ENCODE measurements at regions not wholly inside any gene's neighbourhood (a gene's known extent, or its start where the extent isn't known, plus 50 kb on each side); places are given as distances from the start of the nearest gene placed in this dataset.
A peak's percentile ranks its signal among the peaks of the same experiment; 100 is the strongest.

- WGBS, 2 experiments (ENCODE audit: low coverage in 1 of 2, low lambda C conversion rate in 2 of 2, missing lambda C conversion rate in 2 of 2), result 0 to 10% methylated on average over 1 of the region's 1 CpG
- H3K27ac ChIP-seq, result no peak overlapping the region
- no peak overlapping the region for H3K4me3 ChIP-seq
- no peak for TF ChIP-seq EZH2 (IDR thresholded peaks at IDR 0.05; ENCODE audit: insufficient read depth, poor library complexity, severe bottlenecking)
- TF ChIP-seq EZH2phosphoT487 (IDR thresholded peaks at IDR 0.05; ENCODE audit: insufficient read depth, low read depth), result no peak
- H3K9me2 ChIP-seq (ENCODE audit: insufficient read depth), result no peaks in the 10 kb centered on the region
- H3K36me3 ChIP-seq (ENCODE audit: low read depth), result no peaks in the 10 kb centered on the region
- in situ Hi-C loops (cut with MboI), result no loop called here
- H3K4me2 ChIP-seq (ENCODE audit: unreplicated experiment), result no peak overlapping the region
- H3K9me3 ChIP-seq (ENCODE audit: low read depth), result no peaks in the 10 kb centered on the region
- H4K20me1 ChIP-seq (ENCODE audit: insufficient read depth), result no peaks in the 10 kb centered on the region
- no peaks in the 10 kb centered on the region for H3K79me2 ChIP-seq (ENCODE audit: insufficient read depth)
- H3K9ac ChIP-seq, result no peak overlapping the region
- no peaks in the 10 kb centered on the region for H3K4me1 ChIP-seq (ENCODE audit: insufficient read depth)
- no peak overlapping the region for H2AFZ ChIP-seq
- DNase-seq, result no peak
- no peaks in the 10 kb centered on the region for H3K27me3 ChIP-seq (replicated peaks; ENCODE audit: insufficient read depth)
- no peaks in the 10 kb centered on the region for H3F3A ChIP-seq (ENCODE audit: insufficient read depth)
Observed at GRCh38 chr2:103804013-103804412, 1042.2 kb downstream of the TMEM182 start.

- Histone ChIP-seq H3K36me3 (ENCODE audit: low read depth) (no peaks in the 10 kb centered on the region), H3K4me2 (ENCODE audit: unreplicated experiment) (no peak overlapping the region), H3K9me2 (ENCODE audit: insufficient read depth) (no peaks in the 10 kb centered on the region), H3K9ac (no peak overlapping the region), H3K4me3 (no peak overlapping the region), H3K9me3 (ENCODE audit: low read depth) (no peaks in the 10 kb centered on the region), H4K20me1 (ENCODE audit: insufficient read depth) (no peaks in the 10 kb centered on the region), H2AFZ (no peak overlapping the region), H3F3A (ENCODE audit: insufficient read depth) (no peaks in the 10 kb centered on the region), H3K4me1 (ENCODE audit: insufficient read depth) (no peaks in the 10 kb centered on the region), H3K27ac (no peak overlapping the region), H3K79me2 (ENCODE audit: insufficient read depth) (no peaks in the 10 kb centered on the region), H3K27me3 (replicated peaks; ENCODE audit: insufficient read depth) (no peaks in the 10 kb centered on the region)
- WGBS, 2 experiments (ENCODE audit: low coverage in 1 of 2, low lambda C conversion rate in 2 of 2, missing lambda C conversion rate in 2 of 2), result 40 to 56% methylated on average over 3 of the region's 3 CpGs
- TF ChIP-seq EZH2phosphoT487 (IDR thresholded peaks at IDR 0.05; ENCODE audit: insufficient read depth, low read depth) (no peak), EZH2 (IDR thresholded peaks at IDR 0.05; ENCODE audit: insufficient read depth, poor library complexity, severe bottlenecking) (no peak)
- DNase-seq, result no peak
- in situ Hi-C loops (cut with MboI), result no loop called here
Observed at GRCh38 chr2:103805746-103806145, 1043.9 kb downstream of the TMEM182 start.

- H3K36me3 ChIP-seq (ENCODE audit: low read depth), result no peaks in the 10 kb centered on the region
- DNase-seq, result no peak
- WGBS, 2 experiments (ENCODE audit: low coverage in 1 of 2, low lambda C conversion rate in 2 of 2, missing lambda C conversion rate in 2 of 2), result 49 to 53% methylated on average over 8 of the region's 8 CpGs
- H3K9ac ChIP-seq, result no peak overlapping the region
- no peak overlapping the region for H3K4me2 ChIP-seq (ENCODE audit: unreplicated experiment)
- no peaks in the 10 kb centered on the region for H3F3A ChIP-seq (ENCODE audit: insufficient read depth)
- no peak overlapping the region for H3K27ac ChIP-seq
- in situ Hi-C loops (cut with MboI), result no loop called here
- no peak overlapping the region for H3K4me3 ChIP-seq
- H3K27me3 ChIP-seq (replicated peaks; ENCODE audit: insufficient read depth), result no peaks in the 10 kb centered on the region
- H3K9me3 ChIP-seq (ENCODE audit: low read depth), result no peaks in the 10 kb centered on the region
- no peaks in the 10 kb centered on the region for H3K4me1 ChIP-seq (ENCODE audit: insufficient read depth)
- H3K9me2 ChIP-seq (ENCODE audit: insufficient read depth), result no peaks in the 10 kb centered on the region
- no peak for TF ChIP-seq EZH2 (IDR thresholded peaks at IDR 0.05; ENCODE audit: insufficient read depth, poor library complexity, severe bottlenecking)
- TF ChIP-seq EZH2phosphoT487 (IDR thresholded peaks at IDR 0.05; ENCODE audit: insufficient read depth, low read depth), result no peak
- no peaks in the 10 kb centered on the region for H4K20me1 ChIP-seq (ENCODE audit: insufficient read depth)
- H3K79me2 ChIP-seq (ENCODE audit: insufficient read depth), result no peaks in the 10 kb centered on the region
- no peak overlapping the region for H2AFZ ChIP-seq
Observed at GRCh38 chr2:103808814-103809213, 1045.1 kb upstream of the POU3F3 start.

GRCh38 chr2:103809415-103809814 is 1044.5 kb upstream of the POU3F3 start:
- H3K4me3 ChIP-seq, result no peak overlapping the region
- no peaks in the 10 kb centered on the region for H3K36me3 ChIP-seq (ENCODE audit: low read depth)
- no peaks in the 10 kb centered on the region for H3F3A ChIP-seq (ENCODE audit: insufficient read depth)
- 20 to 39% methylated on average over 3 to 7 of the region's 7 CpGs for WGBS, 2 experiments (ENCODE audit: low coverage in 1 of 2, low lambda C conversion rate in 2 of 2, missing lambda C conversion rate in 2 of 2)
- no peak for DNase-seq
- no peaks in the 10 kb centered on the region for H3K79me2 ChIP-seq (ENCODE audit: insufficient read depth)
- no peak overlapping the region for H3K4me2 ChIP-seq (ENCODE audit: unreplicated experiment)
- in situ Hi-C loops (cut with MboI), result no loop called here
- no peak overlapping the region for H3K27ac ChIP-seq
- H4K20me1 ChIP-seq (ENCODE audit: insufficient read depth), result no peaks in the 10 kb centered on the region
- H3K9me3 ChIP-seq (ENCODE audit: low read depth), result no peaks in the 10 kb centered on the region
- no peak overlapping the region for H2AFZ ChIP-seq
- no peak for TF ChIP-seq EZH2 (IDR thresholded peaks at IDR 0.05; ENCODE audit: insufficient read depth, poor library complexity, severe bottlenecking)
- no peak for TF ChIP-seq EZH2phosphoT487 (IDR thresholded peaks at IDR 0.05; ENCODE audit: insufficient read depth, low read depth)
- H3K4me1 ChIP-seq (ENCODE audit: insufficient read depth), result no peaks in the 10 kb centered on the region
- no peak overlapping the region for H3K9ac ChIP-seq
- H3K27me3 ChIP-seq (replicated peaks; ENCODE audit: insufficient read depth), result no peaks in the 10 kb centered on the region
- no peaks in the 10 kb centered on the region for H3K9me2 ChIP-seq (ENCODE audit: insufficient read depth)

GRCh38 chr2:103809941-103810441 is 1043.9 kb upstream of the POU3F3 start:
- in situ Hi-C loops (cut with MboI), result no loop called here
- DNase-seq, result peak; percentile 1
- no peak overlapping the region for H3K4me2 ChIP-seq (ENCODE audit: unreplicated experiment)
- no peaks in the 10 kb centered on the region for H3K9me2 ChIP-seq (ENCODE audit: insufficient read depth)
- TF ChIP-seq EZH2phosphoT487 (IDR thresholded peaks at IDR 0.05; ENCODE audit: insufficient read depth, low read depth) (no peak), EZH2 (IDR thresholded peaks at IDR 0.05; ENCODE audit: insufficient read depth, poor library complexity, severe bottlenecking) (no peak)
- no peaks in the 10 kb centered on the region for H3K27me3 ChIP-seq (replicated peaks; ENCODE audit: insufficient read depth)
- no peaks in the 10 kb centered on the region for H3K36me3 ChIP-seq (ENCODE audit: low read depth)
- no peak overlapping the region for H3K9ac ChIP-seq
- no peaks in the 10 kb centered on the region for H3F3A ChIP-seq (ENCODE audit: insufficient read depth)
- no peaks in the 10 kb centered on the region for H3K9me3 ChIP-seq (ENCODE audit: low read depth)
- no peak overlapping the region for H3K27ac ChIP-seq
- H4K20me1 ChIP-seq (ENCODE audit: insufficient read depth), result no peaks in the 10 kb centered on the region
- no peaks in the 10 kb centered on the region for H3K79me2 ChIP-seq (ENCODE audit: insufficient read depth)
- H3K4me1 ChIP-seq (ENCODE audit: insufficient read depth), result no peaks in the 10 kb centered on the region
- H2AFZ ChIP-seq, result no peak overlapping the region
- 6 to 13% methylated on average over 7 of the region's 7 CpGs for WGBS, 2 experiments (ENCODE audit: low coverage in 1 of 2, low lambda C conversion rate in 2 of 2, missing lambda C conversion rate in 2 of 2)
- no peak overlapping the region for H3K4me3 ChIP-seq

Measured in GM23248 (cell line).